ENCODE measurements at regions not wholly inside any gene's neighbourhood (a gene's known extent, or its start where the extent isn't known, plus 50 kb on each side); places are given as distances from the start of the nearest gene placed in this dataset.

DNA sequence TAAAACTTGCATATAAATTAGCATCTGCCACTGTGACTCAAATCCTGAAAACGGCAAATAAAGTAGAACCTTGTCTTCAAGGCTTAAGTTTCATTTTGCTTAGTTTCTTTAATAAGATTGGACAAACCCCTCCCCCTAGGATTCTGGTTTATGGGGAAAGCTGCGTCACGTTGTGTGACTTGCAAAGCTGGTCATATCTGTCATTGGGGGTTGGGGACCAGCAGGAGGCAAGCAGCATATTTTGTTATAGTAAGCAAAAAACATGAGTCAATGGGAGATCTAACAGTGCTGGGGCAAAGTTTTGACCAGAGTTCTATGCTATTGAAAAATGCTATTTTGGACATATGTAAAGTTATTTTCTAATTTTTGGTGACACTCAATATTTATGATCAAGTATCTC is 407.3 kb downstream of the PCDH18 start:
- H3K4me2 ChIP-seq (ENCODE audit: low read length) = no peak overlapping the region
- H3K9me3 ChIP-seq (ENCODE audit: control insufficient read depth, insufficient read depth, low read length) = no peaks in the 10 kb centered on the region
- no peaks in the 10 kb centered on the region for H3K27me3 ChIP-seq (ENCODE audit: control insufficient read depth, low read length)
- H3K4me3 ChIP-seq (ENCODE audit: low read length) = no peak overlapping the region
- H3K9me2 ChIP-seq (replicated peaks; ENCODE audit: control insufficient read depth, low read length) = no peaks in the 10 kb centered on the region
- H4K20me1 ChIP-seq (ENCODE audit: control insufficient read depth, insufficient read depth, low read depth, low read length) = no peaks in the 10 kb centered on the region
- TF ChIP-seq, protein P1, sequence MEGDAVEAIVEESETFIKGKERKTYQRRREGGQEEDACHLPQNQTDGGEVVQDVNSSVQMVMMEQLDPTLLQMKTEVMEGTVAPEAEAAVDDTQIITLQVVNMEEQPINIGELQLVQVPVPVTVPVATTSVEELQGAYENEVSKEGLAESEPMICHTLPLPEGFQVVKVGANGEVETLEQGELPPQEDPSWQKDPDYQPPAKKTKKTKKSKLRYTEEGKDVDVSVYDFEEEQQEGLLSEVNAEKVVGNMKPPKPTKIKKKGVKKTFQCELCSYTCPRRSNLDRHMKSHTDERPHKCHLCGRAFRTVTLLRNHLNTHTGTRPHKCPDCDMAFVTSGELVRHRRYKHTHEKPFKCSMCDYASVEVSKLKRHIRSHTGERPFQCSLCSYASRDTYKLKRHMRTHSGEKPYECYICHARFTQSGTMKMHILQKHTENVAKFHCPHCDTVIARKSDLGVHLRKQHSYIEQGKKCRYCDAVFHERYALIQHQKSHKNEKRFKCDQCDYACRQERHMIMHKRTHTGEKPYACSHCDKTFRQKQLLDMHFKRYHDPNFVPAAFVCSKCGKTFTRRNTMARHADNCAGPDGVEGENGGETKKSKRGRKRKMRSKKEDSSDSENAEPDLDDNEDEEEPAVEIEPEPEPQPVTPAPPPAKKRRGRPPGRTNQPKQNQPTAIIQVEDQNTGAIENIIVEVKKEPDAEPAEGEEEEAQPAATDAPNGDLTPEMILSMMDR (IDR thresholded peaks at IDR 0.05; ENCODE audit: low read depth, low read length, poor library complexity, severe bottlenecking) = no peak
- no peak for TF ChIP-seq EZH2phosphoT487 (IDR thresholded peaks at IDR 0.05; ENCODE audit: borderline replicate concordance, low read length)
- H3F3A ChIP-seq (ENCODE audit: control insufficient read depth, insufficient read depth) = no peaks in the 10 kb centered on the region
- H3K4me1 ChIP-seq (ENCODE audit: control insufficient read depth, low read length) = no peaks in the 10 kb centered on the region
- H3K27ac ChIP-seq (ENCODE audit: low read depth, low read length) = no peak overlapping the region
- H3K36me3 ChIP-seq (ENCODE audit: control insufficient read depth, low read length) = no peaks in the 10 kb centered on the region
- no peaks in the 10 kb centered on the region for H3K79me2 ChIP-seq (ENCODE audit: control insufficient read depth, low read length)

DNA sequence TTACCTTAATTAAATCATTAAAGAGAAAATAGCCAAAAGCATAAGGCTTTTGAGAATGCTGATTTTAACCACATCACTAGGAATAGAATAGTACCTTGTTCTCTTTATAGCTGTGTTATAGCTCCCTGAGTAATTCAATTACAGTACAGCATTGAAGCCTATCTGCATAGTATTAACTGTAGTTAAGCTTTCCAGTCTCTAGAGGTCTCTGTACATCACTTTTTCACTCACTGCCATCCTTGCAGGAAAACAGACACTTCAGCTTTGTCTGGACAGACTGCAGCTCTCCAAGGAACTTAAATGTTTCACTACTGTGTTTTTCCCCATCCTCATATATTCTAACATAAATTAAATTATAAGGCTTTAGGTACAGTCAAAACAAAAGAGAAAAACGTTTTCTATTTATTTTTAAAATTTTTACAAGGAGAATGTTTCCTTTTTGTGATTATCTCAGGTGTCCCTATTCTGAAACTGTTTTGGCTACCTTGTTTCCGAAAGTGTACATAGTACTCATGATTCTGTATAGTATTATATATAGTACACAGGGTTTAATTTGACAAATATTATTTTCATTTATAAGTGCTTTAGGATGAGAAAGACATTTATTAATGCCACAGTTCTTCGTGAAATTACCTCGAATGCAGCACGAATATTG is 407.9 kb downstream of the PCDH18 start:
- Histone ChIP-seq H4K20me1 (ENCODE audit: control insufficient read depth, insufficient read depth, low read depth, low read length) (no peaks in the 10 kb centered on the region), H3K27me3 (ENCODE audit: control insufficient read depth, low read length) (no peaks in the 10 kb centered on the region), H3K4me2 (ENCODE audit: low read length) (no peak overlapping the region), H3K9me3 (ENCODE audit: control insufficient read depth, insufficient read depth, low read length) (no peaks in the 10 kb centered on the region), H3K36me3 (ENCODE audit: control insufficient read depth, low read length) (no peaks in the 10 kb centered on the region), H3K79me2 (ENCODE audit: control insufficient read depth, low read length) (no peaks in the 10 kb centered on the region), H3K4me1 (ENCODE audit: control insufficient read depth, low read length) (no peaks in the 10 kb centered on the region), H3F3A (ENCODE audit: control insufficient read depth, insufficient read depth) (no peaks in the 10 kb centered on the region), H3K4me3 (ENCODE audit: low read length) (no peak overlapping the region), H3K27ac (ENCODE audit: low read depth, low read length) (no peak overlapping the region), H3K9me2 (replicated peaks; ENCODE audit: control insufficient read depth, low read length) (no peaks in the 10 kb centered on the region)
- TF ChIP-seq, protein P1 (IDR thresholded peaks at IDR 0.05; ENCODE audit: low read depth, low read length, poor library complexity, severe bottlenecking) = peak; percentile 47
- TF ChIP-seq EZH2phosphoT487 (IDR thresholded peaks at IDR 0.05; ENCODE audit: borderline replicate concordance, low read length) = no peak

DNA sequence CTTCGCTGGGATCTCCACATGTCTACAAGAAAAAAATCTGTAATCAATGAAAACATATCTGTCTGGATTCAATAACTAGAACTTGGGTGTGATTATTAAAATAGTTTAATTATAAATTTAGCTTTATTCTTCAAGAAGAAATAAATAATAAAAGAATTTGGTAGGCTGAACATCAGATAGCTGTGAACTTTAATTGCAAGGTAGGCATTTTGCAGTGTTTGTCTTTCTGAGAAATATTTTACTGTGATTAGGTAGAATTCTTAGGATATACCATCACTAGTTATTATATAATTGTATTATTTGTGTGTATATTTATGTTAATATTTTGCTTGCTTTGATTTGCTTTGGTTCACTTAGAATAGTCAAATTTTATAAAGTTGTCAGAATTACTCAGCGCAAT is 409.4 kb downstream of the PCDH18 start:
- no peaks in the 10 kb centered on the region for H3K4me1 ChIP-seq (ENCODE audit: control insufficient read depth, low read length)
- no peak overlapping the region for H3K4me3 ChIP-seq (ENCODE audit: low read length)
- H3K27ac ChIP-seq (ENCODE audit: low read depth, low read length) = no peak overlapping the region
- H3K9me3 ChIP-seq (ENCODE audit: control insufficient read depth, insufficient read depth, low read length) = no peaks in the 10 kb centered on the region
- H3K4me2 ChIP-seq (ENCODE audit: low read length) = no peak overlapping the region
- no peaks in the 10 kb centered on the region for H3K36me3 ChIP-seq (ENCODE audit: control insufficient read depth, low read length)
- H3F3A ChIP-seq (ENCODE audit: control insufficient read depth, insufficient read depth) = no peaks in the 10 kb centered on the region
- H3K27me3 ChIP-seq (ENCODE audit: control insufficient read depth, low read length) = no peaks in the 10 kb centered on the region
- H4K20me1 ChIP-seq (ENCODE audit: control insufficient read depth, insufficient read depth, low read depth, low read length) = no peaks in the 10 kb centered on the region
- no peaks in the 10 kb centered on the region for H3K79me2 ChIP-seq (ENCODE audit: control insufficient read depth, low read length)
- TF ChIP-seq, protein P1 (IDR thresholded peaks at IDR 0.05; ENCODE audit: low read depth, low read length, poor library complexity, severe bottlenecking) = no peak
- no peaks in the 10 kb centered on the region for H3K9me2 ChIP-seq (replicated peaks; ENCODE audit: control insufficient read depth, low read length)
